ENCODE measurements at regions not wholly inside any gene's neighbourhood (a gene's known extent, or its start where the extent isn't known, plus 50 kb on each side); places are given as distances from the start of the nearest gene placed in this dataset.

GRCh38 chr1:42070996-42071395 is 82.2 kb upstream of the GUCA2B start:
- in situ Hi-C loops (cut with HindIII; ENCODE audit: low pct_ligation_motif_present, low sequenced_read_pairs): no loop called here
- DNase-seq: no peak
- no peak overlapping the region for H3K27ac ChIP-seq

GRCh38 chr1:42057800-42058199 is 95.4 kb upstream of the GUCA2B start:
- no peak for DNase-seq
- H3K36me3 ChIP-seq (replicated peaks): no peaks in the 10 kb centered on the region
- no peaks in the 10 kb centered on the region for H3K27me3 ChIP-seq (replicated peaks)
- H3K4me3 ChIP-seq (ENCODE audit: low read depth, low read length): no peak overlapping the region
- H3K27ac ChIP-seq: no peak overlapping the region
- TF ChIP-seq CTCF (IDR thresholded peaks at IDR 0.05; ENCODE audit: low read depth, low read length, missing control alignments): no peak
- in situ Hi-C loops (cut with HindIII; ENCODE audit: low pct_ligation_motif_present, low sequenced_read_pairs): no loop called here

More at GRCh38 chr1:42070996-42071395, 82.2 kb upstream of the GUCA2B start:
- H3K27me3 ChIP-seq (replicated peaks): peaks cover 10% of the 10 kb centered on the region
- no peaks in the 10 kb centered on the region for H3K36me3 ChIP-seq (replicated peaks)
- no peak for TF ChIP-seq CTCF (IDR thresholded peaks at IDR 0.05; ENCODE audit: low read depth, low read length, missing control alignments)
- H3K4me3 ChIP-seq (ENCODE audit: low read depth, low read length): no peak overlapping the region

GRCh38 chr1:42056460-42056859 is 96.8 kb upstream of the GUCA2B start:
- no peak overlapping the region for H3K27ac ChIP-seq
- TF ChIP-seq CTCF (IDR thresholded peaks at IDR 0.05; ENCODE audit: low read depth, low read length, missing control alignments): no peak
- in situ Hi-C loops (cut with HindIII; ENCODE audit: low pct_ligation_motif_present, low sequenced_read_pairs): no loop called here
- no peak for DNase-seq
- H3K36me3 ChIP-seq (replicated peaks): no peaks in the 10 kb centered on the region
- H3K27me3 ChIP-seq (replicated peaks): no peaks in the 10 kb centered on the region
- H3K4me3 ChIP-seq (ENCODE audit: low read depth, low read length): no peak overlapping the region

GRCh38 chr1:42055061-42055460 is 98.1 kb upstream of the GUCA2B start:
- in situ Hi-C loops (cut with HindIII; ENCODE audit: low pct_ligation_motif_present, low sequenced_read_pairs): no loop called here
- Histone ChIP-seq H3K27me3 (replicated peaks) (peaks cover under 1% of the 10 kb centered on the region), H3K27ac (no peak overlapping the region), H3K4me3 (ENCODE audit: low read depth, low read length) (no peak overlapping the region), H3K36me3 (replicated peaks) (no peaks in the 10 kb centered on the region)
- no peak for DNase-seq
- no peak for TF ChIP-seq CTCF (IDR thresholded peaks at IDR 0.05; ENCODE audit: low read depth, low read length, missing control alignments)

- H3K4me3 ChIP-seq (ENCODE audit: low read depth, low read length): no peak overlapping the region
- H3K27ac ChIP-seq: no peak overlapping the region
- no peak for DNase-seq
- no peaks in the 10 kb centered on the region for H3K36me3 ChIP-seq (replicated peaks)
- TF ChIP-seq CTCF (IDR thresholded peaks at IDR 0.05; ENCODE audit: low read depth, low read length, missing control alignments): no peak
- in situ Hi-C loops (cut with HindIII; ENCODE audit: low pct_ligation_motif_present, low sequenced_read_pairs): no loop called here
- peaks cover 6% of the 10 kb centered on the region for H3K27me3 ChIP-seq (replicated peaks)
These were observed 101.0 kb upstream of the GUCA2B start for GRCh38 chr1:42052072-42052699.

GRCh38 chr1:42047508-42047880 is 105.7 kb upstream of the GUCA2B start:
- H3K27me3 ChIP-seq (replicated peaks): peaks cover 6% of the 10 kb centered on the region
- H3K36me3 ChIP-seq (replicated peaks): no peaks in the 10 kb centered on the region
- in situ Hi-C loops (cut with HindIII; ENCODE audit: low pct_ligation_motif_present, low sequenced_read_pairs): no loop called here
- no peak overlapping the region for H3K4me3 ChIP-seq (ENCODE audit: low read depth, low read length)
- no peak for DNase-seq
- no peak for TF ChIP-seq CTCF (IDR thresholded peaks at IDR 0.05; ENCODE audit: low read depth, low read length, missing control alignments)
- no peak overlapping the region for H3K27ac ChIP-seq

Data from brain microvascular endothelial cell (primary cell).